SK-N-SH treated with all-trans-retinoic acid at 6 μM for 48 hours (cell line): ENCODE measurements at regions not wholly inside any gene's neighbourhood (a gene's known extent, or its start where the extent isn't known, plus 50 kb on each side); places are given as distances from the start of the nearest gene placed in this dataset.

Experiments
- ATAC-seq: fragments of 200-7000 bp; cut with Tn5 transposase; 3 replicates; pipeline ENCODE4 v1.9.1; 2020; ENCODE audit warnings: mild to moderate bottlenecking, moderate library complexity
- ARNTL ChIP-seq: fragments of 450-650 bp; formaldehyde crosslinking; IDR thresholded peaks from 2 replicates; pipeline ENCODE4 v1.5.0; 2020; ENCODE audit warnings: low read depth, mild to moderate bottlenecking, moderate library complexity, borderline replicate concordance
- BACH2 ChIP-seq: fragments of 250-450 bp; sonication (Bioruptor Pico); IDR thresholded peaks from 2 replicates; pipeline ENCODE4 v1.9.0; 2021; ENCODE audit warnings: mild to moderate bottlenecking, borderline replicate concordance
- CREB5 ChIP-seq: fragments of 250-450 bp; sonication (Bioruptor Pico); IDR thresholded peaks from 2 replicates; pipeline ENCODE4 v1.5.1; 2020; ENCODE audit warnings: low read depth, mild to moderate bottlenecking, moderate library complexity
- CSDC2 ChIP-seq: fragments of 250-450 bp; sonication (Bioruptor Pico); IDR thresholded peaks from 2 replicates; pipeline ENCODE4 v1.5.0; 2020; ENCODE audit warnings: mild to moderate bottlenecking, moderate library complexity
- GLIS3 ChIP-seq: fragments of 250-450 bp; sonication (Bioruptor Pico); IDR thresholded peaks from 2 replicates; pipeline ENCODE4 v1.5.0; 2020; ENCODE audit warnings: mild to moderate bottlenecking, moderate library complexity
- ISL1 ChIP-seq: fragments of 250-450 bp; sonication (Bioruptor Pico); IDR thresholded peaks from 2 replicates; pipeline ENCODE4 v2.1.2; 2022; ENCODE audit warnings: mild to moderate bottlenecking, moderate library complexity
- OSR1 ChIP-seq: fragments of 250-450 bp; sonication (Bioruptor Pico); IDR thresholded peaks from 2 replicates; pipeline ENCODE4 v1.8.0; 2022; ENCODE audit warnings: moderate library complexity, mild to moderate bottlenecking, inconsistent platforms
- PATZ1 ChIP-seq: fragments of 250-450 bp; sonication (Bioruptor Pico); IDR thresholded peaks from 2 replicates; pipeline ENCODE4 v1.8.0; 2020; ENCODE audit warnings: mild to moderate bottlenecking, moderate library complexity, borderline replicate concordance
- POU6F1 ChIP-seq: fragments of 250-450 bp; sonication (Bioruptor Pico); IDR thresholded peaks from 2 replicates; pipeline ENCODE4 v1.8.0; 2021; ENCODE audit warnings: low read depth, mild to moderate bottlenecking, moderate library complexity, borderline replicate concordance
- PPARA ChIP-seq: fragments of 250-450 bp; sonication (Bioruptor Pico); IDR thresholded peaks from 2 replicates; pipeline ENCODE4 v1.5.0; 2020; ENCODE audit warnings: mild to moderate bottlenecking, borderline replicate concordance
- RARB ChIP-seq: fragments of 250-450 bp; sonication (Bioruptor Pico); IDR thresholded peaks from 2 replicates; pipeline ENCODE4 v1.8.0; 2021; ENCODE audit warnings: mild to moderate bottlenecking, moderate library complexity
- SNAI2 ChIP-seq: fragments of 250-450 bp; sonication (Bioruptor Pico); IDR thresholded peaks from 2 replicates; pipeline ENCODE4 v1.5.0; 2020; ENCODE audit warnings: mild to moderate bottlenecking, moderate library complexity
- TCF4 ChIP-seq: fragments of 250-450 bp; sonication (Bioruptor Pico); IDR thresholded peaks from 2 replicates; pipeline ENCODE4 v1.8.0; 2021; ENCODE audit warnings: mild to moderate bottlenecking, moderate library complexity, borderline replicate concordance
- TOX ChIP-seq: fragments of 250-450 bp; sonication (Bioruptor Pico); IDR thresholded peaks from 2 replicates; pipeline ENCODE4 v1.8.0; 2021; ENCODE audit warnings: mild to moderate bottlenecking, moderate library complexity, borderline replicate concordance
- ZC3H10 ChIP-seq: fragments of 250-450 bp; sonication (Bioruptor Pico); IDR thresholded peaks from 2 replicates; pipeline ENCODE4 v1.5.1; 2021; ENCODE audit warnings: mild to moderate bottlenecking, moderate library complexity
- ZFP3 ChIP-seq: fragments of 250-450 bp; sonication (Bioruptor Pico); IDR thresholded peaks from 2 replicates; pipeline ENCODE4 v1.5.0; 2020; ENCODE audit warnings: mild to moderate bottlenecking, moderate library complexity
- ZFP30 ChIP-seq: fragments of 450-650 bp; formaldehyde crosslinking; IDR thresholded peaks from 2 replicates; pipeline ENCODE4 v1.5.0; 2022; ENCODE audit warnings: mild to moderate bottlenecking, moderate library complexity
- ZNF70 ChIP-seq: fragments of 450-650 bp; formaldehyde crosslinking; IDR thresholded peaks from 2 replicates; pipeline ENCODE4 v1.5.0; 2020; ENCODE audit warnings: mild to moderate bottlenecking, moderate library complexity
- ZNF8 ChIP-seq: fragments of 450-650 bp; formaldehyde crosslinking; IDR thresholded peaks from 2 replicates; pipeline ENCODE4 v1.5.0; 2020; ENCODE audit warnings: mild to moderate bottlenecking, moderate library complexity
- TF ChIP-seq, protein P1 (sequence below): fragments of 250-450 bp; sonication (Bioruptor Pico); IDR thresholded peaks from 2 replicates; pipeline ENCODE4 v1.5.1; 2021; ENCODE audit warnings: mild to moderate bottlenecking, moderate library complexity

DNA sequence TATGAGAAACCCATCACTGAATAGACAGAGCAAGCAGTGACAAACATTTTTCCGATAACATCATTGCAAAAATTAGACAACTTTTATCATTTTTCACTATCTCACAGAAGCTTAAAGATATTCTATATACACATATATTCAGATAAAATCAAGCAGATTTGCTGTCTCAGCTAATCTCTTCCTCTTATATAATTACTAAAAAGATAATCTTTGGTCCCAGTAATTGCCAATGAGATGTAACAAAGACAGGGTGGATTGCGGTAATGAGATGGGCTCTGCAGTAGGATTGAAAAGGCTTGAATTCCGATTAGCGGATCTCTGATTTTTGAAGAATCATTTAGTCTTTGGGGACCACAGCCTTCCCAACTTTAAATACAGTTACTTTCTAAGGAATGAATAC is 63.5 kb downstream of the SYT4 start:
- no peak for TF ChIP-seq GLIS3 (CRISPR knock-in tag)
- no peak for TF ChIP-seq CREB5
- TF ChIP-seq SNAI2 (CRISPR knock-in tag) = no peak
- no peak for TF ChIP-seq PPARA (CRISPR knock-in tag)
- TF ChIP-seq ISL1 (CRISPR knock-in tag) = no peak
- TF ChIP-seq ZNF70 (CRISPR knock-in tag) = no peak
- TF ChIP-seq TCF4 (CRISPR knock-in tag) = no peak
- no peak for TF ChIP-seq CSDC2 (CRISPR knock-in tag)
- no peak for TF ChIP-seq PATZ1 (CRISPR knock-in tag)
- TF ChIP-seq TOX (CRISPR knock-in tag) = no peak
- TF ChIP-seq ARNTL (CRISPR knock-in tag) = no peak
- ATAC-seq = no peak

DNA sequence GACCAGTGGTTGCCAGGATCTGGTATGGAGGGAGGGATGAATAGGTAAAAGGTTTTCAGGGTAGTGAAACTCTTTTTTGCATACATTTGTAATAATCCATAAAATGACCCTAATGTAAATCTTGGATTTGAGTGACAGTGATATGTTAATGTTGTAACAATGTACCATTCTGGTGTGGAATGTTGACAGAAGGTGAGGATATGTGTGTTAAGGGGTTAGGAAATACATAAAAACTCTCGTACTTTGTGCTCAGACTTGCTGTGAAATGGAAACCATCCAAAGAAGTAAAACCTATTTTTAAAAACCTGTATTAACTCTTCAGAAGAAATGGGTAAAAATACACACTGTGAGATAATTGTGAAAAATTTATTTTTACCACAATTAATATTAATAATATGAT is 66.2 kb downstream of the SYT4 start:
- no peak for ATAC-seq
- TF ChIP-seq, protein P1, sequence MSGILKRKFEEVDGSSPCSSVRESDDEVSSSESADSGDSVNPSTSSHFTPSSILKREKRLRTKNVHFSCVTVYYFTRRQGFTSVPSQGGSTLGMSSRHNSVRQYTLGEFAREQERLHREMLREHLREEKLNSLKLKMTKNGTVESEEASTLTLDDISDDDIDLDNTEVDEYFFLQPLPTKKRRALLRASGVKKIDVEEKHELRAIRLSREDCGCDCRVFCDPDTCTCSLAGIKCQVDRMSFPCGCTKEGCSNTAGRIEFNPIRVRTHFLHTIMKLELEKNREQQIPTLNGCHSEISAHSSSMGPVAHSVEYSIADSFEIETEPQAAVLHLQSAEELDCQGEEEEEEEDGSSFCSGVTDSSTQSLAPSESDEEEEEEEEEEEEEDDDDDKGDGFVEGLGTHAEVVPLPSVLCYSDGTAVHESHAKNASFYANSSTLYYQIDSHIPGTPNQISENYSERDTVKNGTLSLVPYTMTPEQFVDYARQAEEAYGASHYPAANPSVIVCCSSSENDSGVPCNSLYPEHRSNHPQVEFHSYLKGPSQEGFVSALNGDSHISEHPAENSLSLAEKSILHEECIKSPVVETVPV = no peak
- TF ChIP-seq POU6F1 (CRISPR knock-in tag) = no peak
- TF ChIP-seq, all 23 proteins: peak for 0

DNA sequence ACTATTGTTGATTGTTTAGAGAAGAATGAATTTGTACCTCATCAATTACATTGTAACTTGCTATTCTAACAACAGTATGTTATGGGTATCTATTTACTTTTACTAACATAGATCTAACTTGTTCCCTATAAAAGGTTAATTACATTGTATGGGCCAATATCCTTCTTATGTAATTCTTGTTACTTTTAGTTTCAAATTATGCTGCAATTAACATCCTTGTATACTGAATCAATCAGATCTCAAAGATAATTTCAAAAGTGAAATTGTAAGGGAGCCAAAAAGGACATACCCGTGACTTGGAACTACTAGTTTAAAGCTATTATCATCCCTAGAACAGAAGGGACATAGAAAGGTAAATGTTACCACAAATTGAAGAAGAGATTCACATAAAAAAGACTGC is 79.9 kb upstream of the RIT2 start:
- no peak for ATAC-seq

GRCh38 chr18:43193336-43193735 is 77.9 kb upstream of the RIT2 start:
- no peak for ATAC-seq
- TF ChIP-seq POU6F1 (CRISPR knock-in tag) (no peak), ARNTL (CRISPR knock-in tag) (no peak), RARB (no peak), PATZ1 (CRISPR knock-in tag) (no peak), PPARA (CRISPR knock-in tag) (no peak), ISL1 (CRISPR knock-in tag) (no peak), ZFP3 (no peak), SNAI2 (CRISPR knock-in tag) (no peak), ZNF8 (CRISPR knock-in tag) (no peak), ZFP30 (CRISPR knock-in tag) (no peak), CSDC2 (CRISPR knock-in tag) (no peak), ZC3H10 (CRISPR knock-in tag) (no peak), TCF4 (CRISPR knock-in tag) (no peak), OSR1 (CRISPR knock-in tag) (no peak)
- TF ChIP-seq, protein P1 = no peak

More for the DNA sequence above, 79.9 kb upstream of the RIT2 start:
- TF ChIP-seq PATZ1 (CRISPR knock-in tag) (no peak), ZFP3 (no peak), BACH2 (CRISPR knock-in tag) (no peak), ISL1 (CRISPR knock-in tag) (0 out of 2 replicates have a peak, but pooled peaks have one; percentile 13)
